RWPE2 (cell line): ENCODE measurements at regions not wholly inside any gene's neighbourhood (a gene's known extent, or its start where the extent isn't known, plus 50 kb on each side); places are given as distances from the start of the nearest gene placed in this dataset.

ENCODE experiments used
- ATAC-seq: fragments of 200-7000 bp; cut with Tn5 transposase; 3 replicates; pipeline ENCODE4 v1.9.1; 2021; ENCODE audit warnings: low read depth
- DNase-seq: peaks from one replicate; pipeline ENCODE4 v3.0.0-alpha.2; 2020; ENCODE audit warnings: low spot score
- H3K27ac ChIP-seq: fragments of 450-650 bp; 2 replicates; pipeline ENCODE4 v1.5.1; 2017; ENCODE audit warnings: mild to moderate bottlenecking; ENCODE audit not compliant: poor library complexity, severe bottlenecking
- H3K27me3 ChIP-seq: fragments of 250-450 bp; sonication (Bioruptor Pico); 2 replicates; pipeline ENCODE4 v1.5.1; 2021; ENCODE audit warnings: mild to moderate bottlenecking, moderate library complexity; ENCODE audit not compliant: insufficient read depth, poor library complexity, severe bottlenecking
- H3K36me3 ChIP-seq: fragments of 250-450 bp; sonication (Bioruptor Pico); 2 replicates; pipeline ENCODE4 v1.5.1; 2020; ENCODE audit warnings: low read depth, mild to moderate bottlenecking, moderate library complexity
- H3K4me1 ChIP-seq: fragments of 250-450 bp; sonication (Bioruptor Pico); 2 replicates; pipeline ENCODE4 v1.5.1; 2021; ENCODE audit warnings: mild to moderate bottlenecking, moderate library complexity; ENCODE audit not compliant: insufficient read depth, poor library complexity, severe bottlenecking
- H3K4me3 ChIP-seq: fragments of 250-450 bp; sonication (Bioruptor Pico); 2 replicates; pipeline ENCODE4 v1.5.1; 2021; ENCODE audit warnings: mild to moderate bottlenecking, moderate library complexity; ENCODE audit not compliant: severe bottlenecking
- H3K9me3 ChIP-seq: fragments of 250-450 bp; sonication (Bioruptor Pico); 2 replicates; pipeline ENCODE4 v1.5.1; 2021; ENCODE audit warnings: mild to moderate bottlenecking, moderate library complexity; ENCODE audit not compliant: severe bottlenecking
- TF ChIP-seq, protein P1 (sequence below): fragments of 450-650 bp; IDR thresholded peaks from one replicate; pipeline ENCODE4 v1.5.1; 2017; ENCODE audit warnings: mild to moderate bottlenecking, moderate library complexity; ENCODE audit not compliant: poor library complexity, severe bottlenecking

- TF ChIP-seq, protein P1, sequence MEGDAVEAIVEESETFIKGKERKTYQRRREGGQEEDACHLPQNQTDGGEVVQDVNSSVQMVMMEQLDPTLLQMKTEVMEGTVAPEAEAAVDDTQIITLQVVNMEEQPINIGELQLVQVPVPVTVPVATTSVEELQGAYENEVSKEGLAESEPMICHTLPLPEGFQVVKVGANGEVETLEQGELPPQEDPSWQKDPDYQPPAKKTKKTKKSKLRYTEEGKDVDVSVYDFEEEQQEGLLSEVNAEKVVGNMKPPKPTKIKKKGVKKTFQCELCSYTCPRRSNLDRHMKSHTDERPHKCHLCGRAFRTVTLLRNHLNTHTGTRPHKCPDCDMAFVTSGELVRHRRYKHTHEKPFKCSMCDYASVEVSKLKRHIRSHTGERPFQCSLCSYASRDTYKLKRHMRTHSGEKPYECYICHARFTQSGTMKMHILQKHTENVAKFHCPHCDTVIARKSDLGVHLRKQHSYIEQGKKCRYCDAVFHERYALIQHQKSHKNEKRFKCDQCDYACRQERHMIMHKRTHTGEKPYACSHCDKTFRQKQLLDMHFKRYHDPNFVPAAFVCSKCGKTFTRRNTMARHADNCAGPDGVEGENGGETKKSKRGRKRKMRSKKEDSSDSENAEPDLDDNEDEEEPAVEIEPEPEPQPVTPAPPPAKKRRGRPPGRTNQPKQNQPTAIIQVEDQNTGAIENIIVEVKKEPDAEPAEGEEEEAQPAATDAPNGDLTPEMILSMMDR: no peak
- Histone ChIP-seq H3K4me3 (no peak overlapping the region), H3K27ac (no peak overlapping the region), H3K36me3 (no peaks in the 10 kb centered on the region), H3K9me3 (no peaks in the 10 kb centered on the region), H3K27me3 (no peaks in the 10 kb centered on the region), H3K4me1 (no peaks in the 10 kb centered on the region)
- no peak for ATAC-seq
- no peak for DNase-seq
Measured at GRCh38 chr6:84344005-84344404, 116.6 kb upstream of the CEP162 start.

DNA sequence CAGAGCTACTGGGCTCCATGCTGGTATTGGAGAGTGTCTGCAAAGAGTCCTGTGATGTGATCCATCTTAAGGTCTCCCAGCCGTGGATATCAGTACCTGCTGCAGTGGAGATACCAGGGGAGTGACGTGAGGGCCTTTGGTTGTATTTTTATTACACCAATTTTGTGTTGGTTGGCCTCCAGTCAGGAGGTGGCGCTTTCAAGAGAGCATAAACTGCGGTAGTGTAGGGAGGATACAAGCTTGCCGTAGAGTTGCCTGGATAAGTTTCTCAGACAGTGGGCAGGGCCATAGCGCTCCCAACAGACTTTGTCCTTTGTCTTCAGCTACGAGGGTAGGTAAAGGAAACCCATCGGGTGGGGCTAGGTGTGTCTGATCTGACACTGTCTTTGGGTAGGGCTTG, 113.0 kb upstream of the CEP162 start:
- Histone ChIP-seq H3K4me1 (no peaks in the 10 kb centered on the region), H3K36me3 (no peaks in the 10 kb centered on the region), H3K4me3 (no peak overlapping the region), H3K27me3 (no peaks in the 10 kb centered on the region), H3K27ac (no peak overlapping the region), H3K9me3 (peaks cover 4% of the 10 kb centered on the region)
- no peak for ATAC-seq
- no peak for DNase-seq
- TF ChIP-seq, protein P1: no peak

GRCh38 chr6:84333842-84334241, 106.4 kb upstream of the CEP162 start:
- TF ChIP-seq, protein P1: no peak
- Histone ChIP-seq H3K27me3 (peaks cover 3% of the 10 kb centered on the region), H3K36me3 (no peaks in the 10 kb centered on the region), H3K9me3 (peaks cover 4% of the 10 kb centered on the region), H3K27ac (no peak overlapping the region), H3K4me3 (no peak overlapping the region), H3K4me1 (no peaks in the 10 kb centered on the region)
- DNase-seq (no peak), ATAC-seq (no peak)

- Histone ChIP-seq H3K27ac (no peak overlapping the region), H3K4me1 (no peaks in the 10 kb centered on the region), H3K4me3 (no peak overlapping the region), H3K36me3 (no peaks in the 10 kb centered on the region), H3K27me3 (peaks cover 3% of the 10 kb centered on the region), H3K9me3 (peaks cover 4% of the 10 kb centered on the region)
- no peak for ATAC-seq
- TF ChIP-seq, protein P1: no peak
- DNase-seq: no peak
Measured at GRCh38 chr6:84332139-84333034, 104.9 kb upstream of the CEP162 start.

- no peaks in the 10 kb centered on the region for H3K36me3 ChIP-seq
- ATAC-seq: no peak
- DNase-seq: no peak
- peaks cover 3% of the 10 kb centered on the region for H3K27me3 ChIP-seq
- no peak overlapping the region for H3K27ac ChIP-seq
- TF ChIP-seq, protein P1: no peak
- no peaks in the 10 kb centered on the region for H3K4me1 ChIP-seq
- H3K4me3 ChIP-seq: no peak overlapping the region
- no peaks in the 10 kb centered on the region for H3K9me3 ChIP-seq
Measured at GRCh38 chr6:84330325-84330724, 102.9 kb upstream of the CEP162 start.
